Breast epithelium (tissue), 3 donors: ENCODE measurements at regions not wholly inside any gene's neighbourhood (a gene's known extent, or its start where the extent isn't known, plus 50 kb on each side); places are given as distances from the start of the nearest gene placed in this dataset.

Experiments
- CTCF ChIP-seq, 3 donors: fragments of 450-650 bp; IDR thresholded peaks; one replicate each; pipeline ENCODE4 v1.5.1; 2016 to 2017; ENCODE audit warnings: antibody characterized with exemption in 3 of 3, mild to moderate bottlenecking in 3 of 3, moderate library complexity in 3 of 3
- POLR2A ChIP-seq: fragments of 450-650 bp; IDR thresholded peaks from one replicate; pipeline ENCODE4 v1.6.1; 2016; ENCODE audit warnings: antibody characterized with exemption, mild to moderate bottlenecking, moderate library complexity

GRCh38 chr4:146113171-146113570 lies 62.3 kb upstream of the LSM6 start:
- TF ChIP-seq CTCF (IDR thresholded peaks at IDR 0.05), result no peak
- TF ChIP-seq POLR2A, result no peak
